IMR-90 (cell line): ENCODE measurements at regions not wholly inside any gene's neighbourhood (a gene's known extent, or its start where the extent isn't known, plus 50 kb on each side); places are given as distances from the start of the nearest gene placed in this dataset.
A peak's percentile ranks its signal among the peaks of the same experiment; 100 is the strongest.

Experiments used
- ATAC-seq: fragments of 200-7000 bp; cut with Tn5 transposase; 2 replicates; pipeline ENCODE4 v1.9.1; 2020; ENCODE audit warnings: low read depth, mild to moderate bottlenecking, moderate library complexity
- BruUV-seq: library from RNA; stranded (reverse); fragments of 400-500 nt; replicated peaks from 2 replicates; lab custom pipeline; 2021; lab: Mats Ljungman, UMichigan
- CTCF ChIA-PET: fragments of 300-600 bp; formaldehyde crosslinking; extraction: SDS; loops from one replicate; lab custom pipeline; 2021; ENCODE audit warnings: antibody characterized with exemption; lab: Yijun Ruan, JAX
- POLR2A ChIA-PET: fragments of 300-600 bp; sonication (Branson Sonifier 250); formaldehyde crosslinking; loops from one replicate; lab custom pipeline; 2022; ENCODE audit warnings: antibody characterized with exemption; ENCODE audit not compliant: unreplicated experiment; lab: Charles Lee
- DNase-seq: peaks from one replicate; pipeline ENCODE4 v3.0.0; 2013
- H2AFZ ChIP-seq: replicated peaks from 2 replicates; pipeline ENCODE3; 2013; ENCODE audit warnings: low read length, mild to moderate bottlenecking; ENCODE audit not compliant: poor library complexity
- H2AK5ac ChIP-seq: 2 replicates; pipeline ENCODE4 v1.6.1; 2013; ENCODE audit warnings: low read depth, low read length, inconsistent platforms
- H2AK9ac ChIP-seq: replicated peaks from 2 replicates; pipeline ENCODE3; 2013; ENCODE audit warnings: mild to moderate bottlenecking, low read depth, low read length, moderate library complexity; ENCODE audit not compliant: poor library complexity
- H2BK120ac ChIP-seq: 2 replicates; pipeline ENCODE4 v1.6.1; 2013; ENCODE audit warnings: low read depth, low read length, inconsistent platforms
- H2BK15ac ChIP-seq: 3 replicates; pipeline ENCODE4 v1.6.1; 2013; ENCODE audit warnings: low read depth, low read length, inconsistent platforms
- H2BK20ac ChIP-seq: 2 replicates; pipeline ENCODE4 v1.6.1; 2013; ENCODE audit warnings: low read depth, mild to moderate bottlenecking, inconsistent platforms, low read length, moderate library complexity
- H2BK5ac ChIP-seq: 2 replicates; pipeline ENCODE4 v1.6.1; 2013; ENCODE audit warnings: mild to moderate bottlenecking, low read depth, low read length, inconsistent platforms; ENCODE audit not compliant: poor library complexity, severe bottlenecking
- H3K14ac ChIP-seq: replicated peaks from 2 replicates; pipeline ENCODE4 v1.6.1; 2013; ENCODE audit warnings: low read depth, low read length, inconsistent platforms
- H3K18ac ChIP-seq: 2 replicates; pipeline ENCODE4 v1.6.1; 2013; ENCODE audit warnings: low read depth, low read length, control low read depth
- H3K23ac ChIP-seq: 2 replicates; pipeline ENCODE4 v1.6.1; 2013; ENCODE audit warnings: low read depth, low read length, inconsistent platforms
- H3K27ac ChIP-seq: 2 replicates; pipeline ENCODE4 v1.5.1; 2013; ENCODE audit warnings: mild to moderate bottlenecking, control low read depth, low read length; ENCODE audit not compliant: insufficient read depth
- H3K27me3 ChIP-seq: 2 replicates; pipeline ENCODE4 v1.6.1; 2013; ENCODE audit warnings: low read length; ENCODE audit not compliant: control insufficient read depth, insufficient read depth
- H3K36me3 ChIP-seq: 2 replicates; pipeline ENCODE4 v1.6.1; 2013; ENCODE audit warnings: low read length, mixed read lengths; ENCODE audit not compliant: control insufficient read depth, insufficient read depth
- H3K4ac ChIP-seq: 2 replicates; pipeline ENCODE4 v1.6.1; 2013; ENCODE audit warnings: low read depth, low read length, inconsistent platforms
- H3K4me1 ChIP-seq: 2 replicates; pipeline ENCODE4 v1.6.1; 2013; ENCODE audit warnings: low read length, mixed read lengths; ENCODE audit not compliant: control insufficient read depth, insufficient read depth
- H3K4me2 ChIP-seq: 2 replicates; pipeline ENCODE4 v1.6.1; 2013; ENCODE audit warnings: low read depth, mild to moderate bottlenecking, control low read depth, low read length, moderate library complexity
- H3K4me3 ChIP-seq: 2 replicates; pipeline ENCODE4 v1.5.1; 2013; ENCODE audit warnings: low read depth, mild to moderate bottlenecking, control low read depth, low read length, moderate library complexity; ENCODE audit not compliant: insufficient read depth
- H3K56ac ChIP-seq: 2 replicates; pipeline ENCODE4 v1.6.1; 2013; ENCODE audit warnings: low read length, inconsistent platforms; ENCODE audit not compliant: insufficient read depth; ENCODE audit errors: extremely low read depth
- H3K79me1 ChIP-seq, 2 experiments: 2 replicates each; pipeline ENCODE4 v1.6.1; 2013; ENCODE audit warnings: low read length in 2 of 2, inconsistent platforms in 1 of 2, low read depth in 1 of 2
- H3K9ac ChIP-seq: 2 replicates; pipeline ENCODE4 v1.6.1; 2013; ENCODE audit warnings: low read depth, low read length, control low read depth
- H3K9me1 ChIP-seq: 2 replicates; pipeline ENCODE4 v1.6.1; 2013; ENCODE audit warnings: low read length, inconsistent platforms; ENCODE audit not compliant: insufficient read depth
- H3K9me3 ChIP-seq: 2 replicates; pipeline ENCODE4 v1.6.1; 2013; ENCODE audit warnings: low read length; ENCODE audit not compliant: control insufficient read depth, insufficient read depth
- H4K20me1 ChIP-seq: 2 replicates; pipeline ENCODE4 v1.6.1; 2013; ENCODE audit warnings: low read length, inconsistent platforms; ENCODE audit not compliant: insufficient read depth
- H4K5ac ChIP-seq: 2 replicates; pipeline ENCODE4 v1.6.1; 2013; ENCODE audit warnings: mild to moderate bottlenecking, low read depth, low read length, control low read depth
- H4K8ac ChIP-seq, 2 experiments: 2 replicates each; pipeline ENCODE4 v1.6.1; 2013; ENCODE audit warnings: low read depth in 2 of 2, low read length in 2 of 2, control low read depth in 1 of 2, inconsistent platforms in 1 of 2
- H4K91ac ChIP-seq: 2 replicates; pipeline ENCODE4 v1.6.1; 2013; ENCODE audit warnings: low read depth, low read length, inconsistent platforms; ENCODE audit not compliant: insufficient read depth
- MAFK ChIP-seq: IDR thresholded peaks from 2 replicates; pipeline ENCODE4 v1.6.1; 2012; ENCODE audit warnings: low read depth, low read length, improper control_type of control experiment
- NFE2L2 ChIP-seq: fragments of 150-350 bp; IDR thresholded peaks from 2 replicates; pipeline ENCODE4 v1.6.1; 2016; ENCODE audit warnings: low read depth, mild to moderate bottlenecking, low read length
- SMC3 ChIP-seq: fragments of 150-350 bp; IDR thresholded peaks from 2 replicates; pipeline ENCODE4 v1.6.1; 2016; ENCODE audit warnings: low read depth, mild to moderate bottlenecking, antibody characterized with exemption, low read length, moderate library complexity
- WGBS, 2 experiments: methylation state at CpG; one replicate each; pipeline versions ENCODE4 v1.1.5 to v1.1.7; 2013; ENCODE audit warnings: missing lambda C conversion rate in 2 of 2; ENCODE audit not compliant: insufficient read length in 1 of 2; ENCODE audit errors: extremely low coverage in 2 of 2; 5-methylcytosine and 5-hydroxymethylcytosine counted together
- dilution Hi-C: fragments of 300-500 bp; cut with HindIII; formaldehyde crosslinking; loops from one replicate; pipeline ENCODE4 v1.14.3; 2018; ENCODE audit warnings: low sequenced_read_pairs; ENCODE audit not compliant: unreplicated experiment
- in situ Hi-C: fragments of 300-500 bp; cut with MboI; formaldehyde crosslinking; loops from 3 replicates; pipeline ENCODE4 v1.14.3; 2019; ENCODE audit warnings: low sequenced_read_pairs, inconsistent platforms, mixed read lengths
- intact Hi-C: fragments of 100-400 bp; cut with micrococcal nuclease; formaldehyde crosslinking; loops from 2 replicates; pipeline ENCODE4 v1.10.0; 2022

DNA sequence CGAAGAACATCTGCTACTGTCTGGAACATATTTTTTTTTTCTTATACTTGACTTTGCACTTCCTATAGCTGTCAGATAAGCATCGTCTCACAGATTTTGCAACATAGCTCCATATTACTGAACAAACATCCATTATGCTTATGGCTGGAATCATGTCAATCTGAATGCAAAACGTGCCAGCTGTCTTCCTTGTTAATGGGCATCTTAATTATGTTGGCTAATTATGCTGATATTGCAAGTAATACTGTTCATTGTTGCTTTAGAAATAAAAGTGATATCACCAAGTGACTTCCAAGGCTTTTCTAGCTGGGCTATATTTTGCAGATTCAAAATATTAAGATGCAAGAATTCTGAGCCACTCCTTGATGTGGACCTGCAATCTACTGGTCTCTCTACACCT, 176.8 kb downstream of the ARL4C start:
- H4K20me1 ChIP-seq: no peaks in the 10 kb centered on the region
- H3K14ac ChIP-seq: no peak overlapping the region
- no peak overlapping the region for H2AK5ac ChIP-seq
- H2BK5ac ChIP-seq: no peak overlapping the region
- dilution Hi-C loops (no loop called here), intact Hi-C loops (no loop called here), in situ Hi-C loops (no loop called here)
- no peak overlapping the region for H3K4ac ChIP-seq
- H3K56ac ChIP-seq: no peak overlapping the region
- H3K27me3 ChIP-seq: peaks cover 2% of the 10 kb centered on the region
- H4K5ac ChIP-seq: no peak overlapping the region
- no peak overlapping the region for H2AFZ ChIP-seq
- no peaks in the 10 kb centered on the region for H3K9me3 ChIP-seq
- peak; percentile 69 for TF ChIP-seq MAFK
- TF ChIP-seq NFE2L2: no peak
- TF ChIP-seq SMC3: no peak
- no TSS peak for BruUV-seq
- no peaks in the 10 kb centered on the region for H3K9me1 ChIP-seq
- H2AK9ac ChIP-seq: no peak overlapping the region
- no peak overlapping the region for H3K18ac ChIP-seq
- H2BK20ac ChIP-seq: no peak overlapping the region
- DNase-seq (no peak), ATAC-seq (no peak)
- whole genome bisulfite sequencing, 2 experiments: no CpG with 5 or more reads among the region's 3 CpGs
- no peaks in the 10 kb centered on the region for H3K36me3 ChIP-seq
- H4K8ac ChIP-seq: no peak overlapping the region
- H3K79me1 ChIP-seq: no peaks in the 10 kb centered on the region
- no peak overlapping the region for H3K27ac ChIP-seq
- H2BK120ac ChIP-seq: no peak overlapping the region
- no peak overlapping the region for H4K91ac ChIP-seq
- CTCF ChIA-PET: no interaction called here
- H3K4me1 ChIP-seq: no peaks in the 10 kb centered on the region
- H2BK15ac ChIP-seq: no peak overlapping the region
- no peak overlapping the region for H3K9ac ChIP-seq
- POLR2A ChIA-PET: no interaction called here
- no peak overlapping the region for H3K4me2 ChIP-seq
- H3K23ac ChIP-seq: no peak overlapping the region
- H3K4me3 ChIP-seq: no peak overlapping the region
